ENCODE measurements at regions not wholly inside any gene's neighbourhood (a gene's known extent, or its start where the extent isn't known, plus 50 kb on each side); places are given as distances from the start of the nearest gene placed in this dataset.

DNA sequence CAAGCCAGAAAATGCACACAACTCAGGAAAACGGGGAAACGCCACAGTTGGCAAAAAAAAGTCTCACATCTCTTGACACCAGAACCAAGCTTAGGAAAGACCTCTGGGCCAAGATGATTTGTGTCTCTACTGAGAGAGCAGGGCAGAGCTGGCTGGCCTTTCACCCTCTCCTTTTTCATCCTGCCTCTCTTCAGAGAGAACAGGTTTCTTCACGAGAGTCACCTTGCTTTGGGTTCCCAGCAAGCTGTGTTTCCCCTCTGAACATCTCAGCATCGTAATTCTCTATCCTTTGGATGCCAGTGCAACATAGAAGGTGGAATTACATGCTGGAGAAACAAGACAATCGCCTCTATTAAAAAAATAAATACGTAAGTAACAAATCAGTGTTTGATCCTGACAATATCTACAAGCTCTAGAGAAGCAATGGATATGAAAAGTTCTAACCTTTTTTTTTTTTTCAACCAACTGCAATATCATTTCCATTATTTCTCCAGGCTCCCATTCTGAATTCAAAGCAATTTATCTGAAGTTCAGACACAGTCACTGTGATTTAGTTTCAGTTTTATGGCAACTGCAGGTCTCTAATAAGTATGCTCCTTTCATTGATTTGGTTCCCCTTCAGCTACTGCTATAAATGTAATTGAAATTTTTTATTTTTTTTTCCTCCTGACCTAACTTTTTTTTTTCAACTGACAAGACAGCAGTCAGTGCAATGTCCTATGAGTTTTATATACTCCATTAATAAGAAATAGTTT lies 708.6 kb downstream of the DTWD2 start:
- TF ChIP-seq, protein P1, sequence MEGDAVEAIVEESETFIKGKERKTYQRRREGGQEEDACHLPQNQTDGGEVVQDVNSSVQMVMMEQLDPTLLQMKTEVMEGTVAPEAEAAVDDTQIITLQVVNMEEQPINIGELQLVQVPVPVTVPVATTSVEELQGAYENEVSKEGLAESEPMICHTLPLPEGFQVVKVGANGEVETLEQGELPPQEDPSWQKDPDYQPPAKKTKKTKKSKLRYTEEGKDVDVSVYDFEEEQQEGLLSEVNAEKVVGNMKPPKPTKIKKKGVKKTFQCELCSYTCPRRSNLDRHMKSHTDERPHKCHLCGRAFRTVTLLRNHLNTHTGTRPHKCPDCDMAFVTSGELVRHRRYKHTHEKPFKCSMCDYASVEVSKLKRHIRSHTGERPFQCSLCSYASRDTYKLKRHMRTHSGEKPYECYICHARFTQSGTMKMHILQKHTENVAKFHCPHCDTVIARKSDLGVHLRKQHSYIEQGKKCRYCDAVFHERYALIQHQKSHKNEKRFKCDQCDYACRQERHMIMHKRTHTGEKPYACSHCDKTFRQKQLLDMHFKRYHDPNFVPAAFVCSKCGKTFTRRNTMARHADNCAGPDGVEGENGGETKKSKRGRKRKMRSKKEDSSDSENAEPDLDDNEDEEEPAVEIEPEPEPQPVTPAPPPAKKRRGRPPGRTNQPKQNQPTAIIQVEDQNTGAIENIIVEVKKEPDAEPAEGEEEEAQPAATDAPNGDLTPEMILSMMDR (IDR thresholded peaks at IDR 0.05), result no peak
- H3K9me3 ChIP-seq, result no peaks in the 10 kb centered on the region
- no peak for ATAC-seq (ENCODE audit: insufficient number of reproducible peaks, low FRiP score, low read depth)
- no peak overlapping the region for H3K27ac ChIP-seq
- H3K4me3 ChIP-seq, result no peak overlapping the region
- no peaks in the 10 kb centered on the region for H3K27me3 ChIP-seq (replicated peaks; ENCODE audit: insufficient read depth)
- no peak for DNase-seq (ENCODE audit: low spot score)
- no peaks in the 10 kb centered on the region for H3K4me1 ChIP-seq (ENCODE audit: control insufficient read depth in 1 of 2, low read depth in 2 of 2)
- no peaks in the 10 kb centered on the region for H3K36me3 ChIP-seq

GRCh38 chr5:118270526-118270925 lies 717.8 kb downstream of the DTWD2 start:
- Histone ChIP-seq H3K4me3 (no peak overlapping the region), H3K9me3 (no peaks in the 10 kb centered on the region), H3K36me3 (no peaks in the 10 kb centered on the region), H3K27me3 (replicated peaks; ENCODE audit: insufficient read depth) (no peaks in the 10 kb centered on the region), H3K4me1 (ENCODE audit: control insufficient read depth in 1 of 2, low read depth in 2 of 2) (no peaks in the 10 kb centered on the region), H3K27ac (no peak overlapping the region)
- DNase-seq (ENCODE audit: low spot score), result no peak
- TF ChIP-seq, protein P1 (IDR thresholded peaks at IDR 0.05), result no peak
- no peak for ATAC-seq (ENCODE audit: insufficient number of reproducible peaks, low FRiP score, low read depth)

DNA sequence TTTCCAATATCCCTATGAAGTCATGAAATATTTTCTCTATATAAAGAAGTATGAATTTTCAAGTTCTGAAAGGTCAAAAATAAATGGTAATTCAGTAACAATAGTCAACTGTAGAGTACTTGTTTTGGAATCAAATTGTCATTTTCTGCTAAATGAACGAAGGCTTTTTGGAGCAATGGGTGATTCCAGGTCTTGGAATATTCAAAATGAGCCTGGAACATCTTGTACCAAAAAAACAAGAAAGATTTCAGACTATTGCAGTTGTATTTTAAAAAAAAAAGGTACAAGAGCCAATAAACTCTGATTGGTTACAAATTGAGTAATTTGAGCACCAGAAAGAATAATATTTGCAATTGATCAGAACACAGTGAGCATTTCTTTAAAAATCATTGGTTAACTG lies 730.1 kb downstream of the DTWD2 start:
- Histone ChIP-seq H3K27me3 (replicated peaks; ENCODE audit: insufficient read depth) (no peaks in the 10 kb centered on the region), H3K4me1 (ENCODE audit: control insufficient read depth in 1 of 2, low read depth in 2 of 2) (no peaks in the 10 kb centered on the region), H3K36me3 (no peaks in the 10 kb centered on the region), H3K4me3 (no peak overlapping the region), H3K27ac (no peak overlapping the region), H3K9me3 (no peaks in the 10 kb centered on the region)
- ATAC-seq (ENCODE audit: insufficient number of reproducible peaks, low FRiP score, low read depth), result no peak
- TF ChIP-seq, protein P1 (IDR thresholded peaks at IDR 0.05), result no peak
- DNase-seq (ENCODE audit: low spot score), result no peak

DNA sequence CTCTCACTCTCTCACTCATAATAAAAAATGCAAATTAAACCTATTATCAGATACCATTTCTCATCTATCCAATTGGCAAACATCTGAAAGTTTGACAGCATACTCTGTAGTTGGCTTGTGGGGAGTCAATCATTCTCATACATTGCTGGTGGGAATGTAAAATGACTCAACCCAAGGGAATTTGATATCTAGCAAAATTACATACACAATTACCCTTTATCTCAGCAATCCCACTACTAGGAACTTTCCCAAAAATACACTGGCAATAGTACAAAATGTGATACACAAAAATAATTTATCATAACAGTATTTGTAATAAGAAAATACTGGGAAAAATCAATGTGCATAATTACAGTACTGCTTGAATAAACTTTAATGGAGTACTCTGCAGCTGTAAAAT lies 731.3 kb downstream of the DTWD2 start:
- no peak overlapping the region for H3K4me3 ChIP-seq
- ATAC-seq (ENCODE audit: insufficient number of reproducible peaks, low FRiP score, low read depth) (no peak), DNase-seq (ENCODE audit: low spot score) (no peak)
- no peaks in the 10 kb centered on the region for H3K27me3 ChIP-seq (replicated peaks; ENCODE audit: insufficient read depth)
- no peak overlapping the region for H3K27ac ChIP-seq
- H3K9me3 ChIP-seq, result no peaks in the 10 kb centered on the region
- H3K4me1 ChIP-seq (ENCODE audit: control insufficient read depth in 1 of 2, low read depth in 2 of 2), result no peaks in the 10 kb centered on the region
- TF ChIP-seq, protein P1 (IDR thresholded peaks at IDR 0.05), result no peak
- no peaks in the 10 kb centered on the region for H3K36me3 ChIP-seq

GRCh38 chr5:118253225-118254061 lies 734.9 kb downstream of the DTWD2 start:
- Histone ChIP-seq H3K36me3 (no peaks in the 10 kb centered on the region), H3K4me3 (no peak overlapping the region), H3K4me1 (ENCODE audit: control insufficient read depth in 1 of 2, low read depth in 2 of 2) (no peaks in the 10 kb centered on the region), H3K27ac (no peak overlapping the region), H3K9me3 (peaks cover 9% of the 10 kb centered on the region), H3K27me3 (replicated peaks; ENCODE audit: insufficient read depth) (no peaks in the 10 kb centered on the region)
- DNase-seq (ENCODE audit: low spot score), result no peak
- no peak for ATAC-seq (ENCODE audit: insufficient number of reproducible peaks, low FRiP score, low read depth)
- TF ChIP-seq, protein P1 (IDR thresholded peaks at IDR 0.05), result no peak

Data from thoracic aorta (tissue), 2 donors.